Adrenal gland (tissue), 5 donors: ENCODE measurements at regions not wholly inside any gene's neighbourhood (a gene's known extent, or its start where the extent isn't known, plus 50 kb on each side); places are given as distances from the start of the nearest gene placed in this dataset.

Source experiments
- POLR2A ChIP-seq, 2 donors: fragments of 450-650 bp; IDR thresholded peaks; one replicate each; pipeline ENCODE4 v1.6.1; 2017; ENCODE audit warnings: antibody characterized with exemption in 2 of 2, mild to moderate bottlenecking in 2 of 2, moderate library complexity in 1 of 2
- TF ChIP-seq, protein P1 (sequence below), 6 experiments: fragments of 450-650 bp in 4 of 6; fragments of 200-600 bp in 2 of 6; sonication (generic) in 1 of 6; IDR thresholded peaks; 1 replicate in 5 of 6; 2 replicates in 1 of 6; pipeline versions ENCODE4 v1.5.1 to v1.8.0; 2016 to 2021; ENCODE audit warnings: antibody characterized with exemption in 6 of 6, mild to moderate bottlenecking in 2 of 6, moderate library complexity in 1 of 6
- donor health status: DM: no; HTN: no; CAD: no.

DNA sequence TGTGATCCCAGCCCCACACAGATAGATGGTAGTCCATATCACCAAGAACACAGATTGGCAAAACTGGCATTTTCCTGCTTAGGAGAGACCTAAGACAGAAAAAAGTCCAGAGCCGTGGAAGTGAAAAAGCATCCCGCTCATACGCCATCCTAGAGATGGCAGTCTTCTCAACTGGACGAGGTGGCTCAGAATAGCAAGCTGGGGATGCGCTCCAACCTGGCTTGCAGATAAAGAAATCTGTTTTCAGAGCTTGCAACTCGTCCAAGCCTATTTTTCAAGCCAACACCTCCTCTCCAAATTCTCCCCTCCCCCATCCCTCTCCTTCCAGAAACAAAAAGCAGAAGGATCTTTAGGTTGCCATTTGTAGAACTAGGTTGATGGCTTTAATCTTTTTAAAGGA lies 74.3 kb upstream of the OTX2 start:
- TF ChIP-seq, protein P1, sequence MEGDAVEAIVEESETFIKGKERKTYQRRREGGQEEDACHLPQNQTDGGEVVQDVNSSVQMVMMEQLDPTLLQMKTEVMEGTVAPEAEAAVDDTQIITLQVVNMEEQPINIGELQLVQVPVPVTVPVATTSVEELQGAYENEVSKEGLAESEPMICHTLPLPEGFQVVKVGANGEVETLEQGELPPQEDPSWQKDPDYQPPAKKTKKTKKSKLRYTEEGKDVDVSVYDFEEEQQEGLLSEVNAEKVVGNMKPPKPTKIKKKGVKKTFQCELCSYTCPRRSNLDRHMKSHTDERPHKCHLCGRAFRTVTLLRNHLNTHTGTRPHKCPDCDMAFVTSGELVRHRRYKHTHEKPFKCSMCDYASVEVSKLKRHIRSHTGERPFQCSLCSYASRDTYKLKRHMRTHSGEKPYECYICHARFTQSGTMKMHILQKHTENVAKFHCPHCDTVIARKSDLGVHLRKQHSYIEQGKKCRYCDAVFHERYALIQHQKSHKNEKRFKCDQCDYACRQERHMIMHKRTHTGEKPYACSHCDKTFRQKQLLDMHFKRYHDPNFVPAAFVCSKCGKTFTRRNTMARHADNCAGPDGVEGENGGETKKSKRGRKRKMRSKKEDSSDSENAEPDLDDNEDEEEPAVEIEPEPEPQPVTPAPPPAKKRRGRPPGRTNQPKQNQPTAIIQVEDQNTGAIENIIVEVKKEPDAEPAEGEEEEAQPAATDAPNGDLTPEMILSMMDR (IDR thresholded peaks at IDR 0.05): no peak
- TF ChIP-seq POLR2A (IDR thresholded peaks at IDR 0.05): no peak
